NCI-H226 (cell line): ENCODE measurements at regions not wholly inside any gene's neighbourhood (a gene's known extent, or its start where the extent isn't known, plus 50 kb on each side); places are given as distances from the start of the nearest gene placed in this dataset.

Experiments
- DNase-seq: peaks from one replicate; pipeline ENCODE4 v3.0.0-alpha.2; 2015

DNA sequence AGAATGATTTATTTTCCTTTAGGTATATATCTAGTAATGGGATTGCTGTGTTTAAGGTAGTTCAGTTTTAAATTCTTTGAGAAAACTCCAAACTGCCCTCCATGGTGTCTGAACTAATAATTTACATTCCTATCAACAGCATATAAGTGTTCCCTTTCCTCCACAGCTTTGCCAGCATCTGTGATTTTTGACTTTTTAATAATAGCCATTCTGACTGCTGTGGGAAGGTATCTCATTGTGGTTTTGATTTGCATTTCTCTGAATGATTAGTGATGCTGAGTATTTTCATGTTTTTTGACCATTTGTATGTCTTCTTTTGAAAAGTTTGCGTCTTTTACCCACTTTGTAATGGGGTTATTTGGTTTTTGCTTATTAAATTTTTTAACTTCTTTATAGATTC lies 571.6 kb upstream of the CCDC54 start:
- DNase-seq: no peak

DNA sequence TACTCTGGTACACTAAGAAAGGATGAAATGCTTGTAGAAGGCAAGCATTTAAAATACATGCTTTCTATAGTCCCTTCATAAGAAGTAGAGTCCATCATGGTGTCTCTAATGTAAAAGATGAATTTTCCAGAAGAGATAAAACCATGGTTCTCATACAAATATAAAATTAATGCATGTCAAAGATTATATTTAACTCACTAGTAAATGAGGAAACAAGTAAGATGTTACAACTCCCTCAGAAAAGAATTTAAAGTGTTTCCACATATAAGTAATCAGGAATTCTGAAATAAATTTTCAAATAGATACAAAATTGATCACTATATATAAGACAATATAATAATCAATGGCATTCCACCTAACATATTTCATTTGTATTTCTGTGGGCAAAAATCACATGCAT lies 570.3 kb upstream of the CCDC54 start:
- no peak for DNase-seq

DNA sequence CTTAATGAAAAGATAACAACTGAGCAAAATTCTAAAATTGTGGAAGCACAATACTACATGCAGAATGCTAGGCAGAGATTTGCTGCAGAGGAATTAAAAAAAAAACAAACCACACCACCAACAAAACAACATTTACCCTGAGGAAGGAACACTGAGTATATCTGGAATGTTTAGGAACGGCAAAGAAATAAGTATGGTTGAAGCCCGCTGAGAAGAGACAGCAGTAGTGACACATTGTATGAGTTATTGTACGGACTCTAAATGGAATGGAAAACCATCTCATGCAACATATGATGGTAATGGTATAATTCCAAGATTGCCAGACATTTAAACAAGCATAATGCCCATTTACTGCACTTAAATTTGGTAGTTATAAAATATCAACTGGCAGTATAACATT lies 568.2 kb upstream of the CCDC54 start:
- DNase-seq: no peak

DNA sequence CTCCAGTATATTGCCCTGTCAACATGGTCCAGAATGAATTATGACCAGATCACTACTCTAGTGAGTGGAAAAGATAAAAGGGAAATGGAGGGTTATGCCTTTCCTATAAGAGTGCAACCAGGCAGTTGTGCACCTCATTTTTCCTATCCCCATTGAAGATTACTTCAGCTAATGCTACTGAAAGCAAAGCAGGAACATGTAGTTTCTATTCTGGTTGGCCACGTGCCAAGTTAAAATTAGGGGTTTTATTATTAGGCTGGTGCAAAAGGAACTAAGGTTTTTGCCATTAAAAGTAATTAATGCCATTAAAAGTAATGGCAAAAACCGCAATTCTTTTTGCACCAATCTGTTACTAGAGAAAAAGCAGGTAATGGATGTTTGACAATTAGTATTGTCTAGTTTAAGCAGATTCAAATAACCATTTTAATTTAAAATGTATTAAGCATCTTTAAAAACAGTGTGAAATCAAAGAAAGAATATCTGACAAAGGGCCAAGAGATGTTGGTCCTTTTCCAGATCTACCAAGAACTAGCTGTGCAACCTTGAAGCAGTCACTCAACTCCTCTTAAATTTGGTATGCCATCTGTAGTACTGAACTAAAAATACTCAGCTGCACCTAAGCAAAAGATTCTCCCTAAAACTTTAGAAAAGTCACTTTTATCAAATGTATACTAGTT lies 567.5 kb upstream of the CCDC54 start:
- DNase-seq: no peak

DNA sequence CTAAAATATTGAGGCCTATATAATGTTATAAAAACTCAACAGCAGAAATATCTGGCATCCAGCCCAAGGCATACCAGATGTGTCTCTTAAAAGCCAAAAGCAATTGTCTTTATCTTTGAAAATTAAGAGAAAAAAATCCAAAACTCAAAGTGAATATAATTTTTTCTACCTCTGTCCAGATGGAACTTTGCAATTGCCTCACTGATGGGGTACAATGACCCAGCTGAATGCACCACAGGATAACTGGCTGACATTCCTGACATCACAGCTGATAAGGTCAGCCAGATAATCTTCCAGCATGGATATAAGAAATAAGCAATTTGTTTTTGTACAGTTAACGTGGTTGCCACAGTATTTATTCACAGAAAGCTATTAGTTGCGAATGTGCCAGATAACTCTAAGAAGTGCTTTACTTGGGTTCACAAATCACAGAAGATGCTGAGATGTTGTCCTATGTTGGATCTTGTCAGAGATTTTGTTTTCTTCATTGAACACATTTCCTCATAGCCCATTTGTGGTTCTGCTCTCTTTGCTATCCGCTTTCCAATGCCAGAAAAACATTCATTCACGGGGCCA lies 566.9 kb upstream of the CCDC54 start:
- DNase-seq: no peak

DNA sequence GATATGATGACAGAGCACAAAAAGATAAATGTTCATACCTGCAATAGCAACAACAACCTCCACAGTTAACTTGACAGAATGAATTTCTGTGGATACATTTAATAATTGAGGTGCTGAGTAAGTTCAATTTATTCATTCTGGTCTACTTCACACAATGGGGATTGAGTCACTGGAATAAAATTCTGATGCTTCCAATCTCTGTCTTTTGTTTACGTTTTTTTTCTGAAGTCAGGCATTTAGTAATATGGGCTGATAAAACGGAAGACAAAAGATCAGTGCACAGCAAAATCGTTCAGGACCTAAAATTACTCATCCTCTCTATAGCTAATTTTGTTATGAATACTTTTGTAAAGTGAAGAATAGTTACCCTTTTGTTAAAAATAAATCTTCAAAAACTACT lies 565.9 kb upstream of the CCDC54 start:
- DNase-seq: peak; percentile 66

DNA sequence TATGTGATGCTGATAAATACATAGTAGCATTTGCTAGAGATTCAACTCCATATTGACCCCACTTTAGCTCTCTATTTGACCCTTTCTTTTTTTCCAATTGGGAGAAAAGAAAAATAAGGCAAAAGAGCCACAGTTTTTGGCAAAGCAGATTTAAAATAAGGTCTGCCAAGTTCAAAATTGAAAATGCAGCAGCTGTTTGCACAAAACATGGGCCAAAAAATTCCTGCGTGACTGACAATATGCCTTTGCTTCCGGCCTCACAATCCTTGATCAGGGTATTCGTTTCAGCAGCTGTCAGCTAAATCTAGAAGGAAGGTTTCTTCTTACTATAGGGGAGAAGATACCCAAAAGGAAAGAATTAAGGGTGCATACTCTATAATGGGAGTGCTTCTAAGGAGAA lies 563.5 kb upstream of the CCDC54 start:
- no peak for DNase-seq

DNA sequence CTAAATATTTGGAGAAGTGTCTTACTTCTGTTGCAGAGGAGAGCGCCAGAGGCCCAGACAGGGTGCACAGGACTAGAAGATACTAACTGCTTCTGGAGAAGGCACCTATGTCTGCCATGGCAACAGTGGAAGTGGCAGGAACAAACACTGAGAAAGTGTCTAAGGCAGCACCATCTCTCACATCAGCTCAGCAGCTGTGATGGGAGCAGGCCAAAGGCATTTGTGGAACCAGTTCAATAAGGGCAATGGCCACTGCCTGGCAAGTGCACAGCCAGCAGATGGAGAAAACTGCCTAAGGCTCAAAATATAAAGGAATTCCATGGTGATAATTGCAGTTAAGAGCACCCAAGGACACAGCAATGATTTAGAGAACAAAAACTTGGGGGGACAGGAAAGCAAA lies 563.0 kb upstream of the CCDC54 start:
- no peak for DNase-seq

DNA sequence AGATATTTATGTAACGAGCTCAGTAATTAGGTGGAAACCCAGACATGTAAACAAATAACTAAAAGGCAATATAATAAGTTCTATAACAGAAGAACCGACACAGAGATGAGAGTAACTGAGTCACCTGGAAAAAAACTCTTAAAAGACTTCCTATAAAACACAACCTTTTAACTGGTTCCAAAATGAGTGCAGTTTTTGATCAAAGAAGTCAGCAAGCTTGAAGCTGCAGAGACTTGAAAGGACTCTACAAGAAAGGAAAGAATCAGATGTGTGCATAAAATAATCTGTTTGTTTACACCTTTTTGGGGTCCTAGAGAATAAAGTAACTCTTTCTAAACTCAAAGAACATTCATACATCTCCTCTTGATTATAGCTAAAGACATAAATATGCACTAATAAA lies 560.4 kb upstream of the CCDC54 start:
- DNase-seq: no peak

DNA sequence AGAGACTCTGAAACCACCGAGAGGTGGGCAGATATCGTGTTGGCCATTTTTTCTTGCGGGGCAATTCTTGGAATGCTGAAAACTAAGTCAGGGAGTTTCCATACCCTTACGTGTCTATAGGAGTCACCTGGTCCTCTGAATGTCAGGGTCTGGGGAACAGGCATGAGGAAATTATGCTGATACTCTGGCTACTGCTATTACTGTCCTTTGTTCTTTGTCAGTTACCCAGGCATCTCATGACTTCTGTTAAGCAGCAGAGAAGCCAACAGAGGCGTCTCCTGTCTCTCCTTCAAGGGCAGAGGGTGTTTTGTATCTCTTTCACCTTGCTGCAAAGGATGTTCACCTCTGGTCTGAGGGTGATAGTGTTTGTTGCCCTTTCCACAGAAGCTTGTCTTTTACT lies 559.5 kb upstream of the CCDC54 start:
- DNase-seq: no peak

DNA sequence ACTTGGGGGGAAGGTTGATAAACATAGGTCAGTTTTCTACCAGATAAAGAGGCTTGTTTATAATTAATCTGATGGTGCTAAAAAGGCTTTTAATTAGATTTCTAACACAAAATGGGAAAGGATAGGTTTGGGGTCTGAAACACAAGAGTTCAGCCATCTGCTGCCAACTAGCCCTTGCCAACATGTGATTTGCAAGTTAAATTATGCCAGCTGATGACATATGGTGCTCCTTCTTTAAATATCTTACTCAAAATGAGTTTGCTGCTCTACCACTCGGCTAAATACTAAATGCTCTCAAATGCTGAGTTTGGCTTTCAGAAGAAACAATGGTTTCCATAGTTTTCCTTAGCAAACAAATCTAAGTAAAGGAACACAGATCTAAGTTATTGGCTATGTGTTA lies 557.8 kb upstream of the CCDC54 start:
- no peak for DNase-seq

DNA sequence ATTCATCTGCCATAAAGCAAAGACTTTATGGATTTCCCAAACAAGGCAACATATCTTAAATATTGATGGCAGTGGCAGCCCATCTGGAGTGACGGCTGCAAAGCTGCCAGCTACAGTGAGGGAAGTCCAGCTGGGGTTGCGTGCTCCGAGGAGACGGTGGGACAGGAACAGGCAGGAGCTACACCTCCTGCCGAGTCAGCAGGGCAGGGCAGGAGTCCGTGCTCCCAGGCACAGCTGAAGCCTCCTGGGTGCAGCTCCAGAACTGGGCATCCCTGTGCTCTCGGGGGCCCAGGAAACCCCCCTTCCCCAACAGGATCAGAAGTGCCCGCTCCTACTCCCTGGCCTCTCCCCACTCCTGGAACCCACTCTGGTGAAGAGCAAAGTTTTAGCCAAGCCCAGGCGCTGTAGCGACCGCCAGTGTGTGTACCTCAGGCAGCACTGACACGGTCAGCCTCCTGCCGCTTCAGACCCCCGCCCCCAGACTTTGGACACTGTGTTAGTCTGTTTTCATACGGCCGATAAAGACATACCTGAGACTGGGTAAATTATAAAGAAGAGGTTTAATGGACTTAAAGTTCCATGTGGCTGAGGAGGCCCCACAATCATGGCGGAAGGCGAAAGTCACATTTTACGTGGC lies 556.4 kb upstream of the CCDC54 start:
- DNase-seq: no peak

DNA sequence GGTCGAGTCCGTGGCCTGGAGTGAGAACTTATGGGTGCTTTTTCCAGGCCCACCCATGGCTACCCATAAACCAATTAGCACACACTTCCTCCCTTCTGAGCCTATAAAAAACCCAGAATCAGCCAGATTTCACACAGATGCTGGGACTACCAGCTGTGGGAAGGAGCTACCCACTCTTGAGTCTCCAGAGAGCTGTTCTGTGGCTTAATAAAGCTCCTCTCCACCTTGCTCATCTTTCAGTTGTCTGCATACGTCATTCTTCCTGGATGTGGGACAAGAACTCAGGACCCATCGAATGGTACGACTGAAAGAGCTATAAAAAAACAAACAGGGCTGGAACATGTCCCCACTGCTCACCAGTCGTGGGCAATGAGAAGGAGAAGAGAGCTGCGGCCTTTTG lies 555.4 kb upstream of the CCDC54 start:
- DNase-seq: no peak

DNA sequence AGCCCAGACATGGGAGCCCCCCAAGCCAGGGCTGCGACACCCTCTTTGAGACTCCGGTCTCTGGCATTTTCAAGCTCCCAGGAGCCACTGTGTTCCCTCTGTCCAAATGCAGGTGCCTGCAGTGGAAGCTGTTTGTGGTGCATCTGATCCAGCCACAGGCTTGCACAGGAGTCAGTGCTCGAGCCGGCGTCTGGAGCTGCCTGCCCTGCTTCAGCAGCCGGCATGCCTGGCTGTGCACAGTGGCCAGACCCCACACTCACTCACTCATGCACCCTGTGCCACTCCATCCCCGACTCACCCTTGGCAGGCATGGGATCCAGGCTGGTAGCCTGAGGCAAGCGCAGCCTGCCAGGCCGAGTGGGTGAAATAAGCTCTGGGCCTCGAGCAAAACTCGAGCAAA lies 555.0 kb upstream of the CCDC54 start:
- no peak for DNase-seq

DNA sequence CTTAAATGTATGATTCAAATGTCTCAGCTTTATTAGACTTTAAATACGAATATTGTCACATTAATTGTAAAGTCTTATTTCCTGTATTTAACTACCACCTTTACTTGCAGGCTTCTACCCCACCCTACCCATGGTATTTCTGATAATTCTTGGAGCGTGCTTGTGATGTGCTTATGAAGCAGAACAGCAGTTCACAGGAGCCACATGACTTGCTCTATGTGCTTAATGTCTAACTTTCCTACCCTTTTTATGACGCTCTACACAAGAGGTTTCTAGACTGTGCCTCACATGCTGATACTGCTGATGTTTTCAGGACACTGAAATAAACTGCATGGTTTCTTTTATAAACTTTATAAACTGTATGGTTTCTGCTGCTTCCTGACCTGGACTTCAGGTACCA lies 553.5 kb upstream of the CCDC54 start:
- no peak for DNase-seq

DNA sequence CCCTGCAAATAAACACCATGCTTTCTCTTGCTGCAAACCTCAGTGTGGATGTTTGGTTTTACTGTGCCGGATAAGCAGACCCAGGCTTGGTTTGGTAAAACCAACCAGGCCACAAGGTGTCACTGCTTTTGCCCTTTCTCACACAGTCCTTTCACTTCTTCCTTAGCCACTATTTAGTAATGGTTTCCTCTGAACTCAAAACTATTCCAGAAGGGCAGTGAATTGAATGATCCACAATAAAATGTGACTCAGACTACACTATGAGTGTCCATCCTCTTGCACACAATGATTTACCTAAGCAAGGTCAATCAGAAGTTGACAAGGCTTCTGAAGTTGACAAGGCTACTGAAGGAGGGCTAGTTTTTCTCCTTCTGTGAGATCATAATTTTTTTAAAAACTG lies 552.4 kb upstream of the CCDC54 start:
- no peak for DNase-seq

DNA sequence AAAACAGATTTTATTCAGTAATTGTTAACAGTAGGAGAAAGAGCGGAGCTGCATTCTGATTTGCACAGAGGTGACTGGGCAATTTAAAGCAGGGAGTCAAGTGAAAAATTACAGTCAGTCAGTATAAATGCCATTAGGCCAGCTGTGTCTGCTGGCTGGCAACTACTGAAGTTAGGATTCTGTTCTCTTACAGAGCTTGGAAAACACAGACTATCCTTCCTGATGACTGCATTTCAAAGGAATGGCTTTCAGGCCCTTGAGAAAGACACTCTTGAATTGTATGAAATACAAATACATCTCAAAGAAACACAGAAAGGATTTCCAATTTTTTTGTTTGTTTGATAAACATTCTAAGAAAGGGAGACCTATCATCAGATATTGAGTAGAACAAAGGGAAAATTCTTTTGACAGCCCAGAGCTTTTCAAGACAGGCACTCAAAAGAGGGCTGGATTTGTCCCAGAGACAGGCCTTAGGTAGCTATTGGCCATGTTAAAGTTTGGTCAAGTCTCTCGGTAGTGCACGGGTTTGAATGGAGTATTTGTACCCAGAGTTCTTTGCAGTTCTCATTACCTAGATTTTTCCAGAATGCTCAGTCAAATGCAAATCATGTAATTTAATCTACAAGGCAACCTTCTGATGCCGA lies 551.2 kb upstream of the CCDC54 start:
- DNase-seq: peak; percentile 61

DNA sequence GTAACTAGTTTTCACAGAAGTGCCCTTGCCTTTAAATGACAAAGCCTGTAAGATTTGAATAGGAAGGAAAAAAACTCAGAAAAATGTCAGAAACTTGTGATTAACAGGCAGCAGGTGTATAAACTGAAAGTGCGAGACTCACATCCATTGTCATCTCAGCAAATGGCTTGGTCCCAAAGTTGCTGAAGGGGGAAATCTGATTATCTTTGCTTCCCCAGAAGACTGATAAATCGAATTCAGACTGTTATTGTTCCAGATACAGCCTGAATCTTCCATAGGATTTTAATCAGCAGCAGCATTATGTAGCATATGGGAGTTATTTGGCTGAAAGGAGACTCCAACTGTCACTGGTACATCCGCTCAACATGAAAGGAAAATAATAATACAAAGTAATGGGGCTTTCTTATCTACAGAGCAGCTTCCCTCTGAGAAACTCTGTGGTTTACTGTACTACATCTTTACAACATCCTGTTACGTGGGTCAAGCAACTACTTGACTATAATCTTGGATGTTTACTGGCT lies 550.4 kb upstream of the CCDC54 start:
- DNase-seq: peak; percentile 52

DNA sequence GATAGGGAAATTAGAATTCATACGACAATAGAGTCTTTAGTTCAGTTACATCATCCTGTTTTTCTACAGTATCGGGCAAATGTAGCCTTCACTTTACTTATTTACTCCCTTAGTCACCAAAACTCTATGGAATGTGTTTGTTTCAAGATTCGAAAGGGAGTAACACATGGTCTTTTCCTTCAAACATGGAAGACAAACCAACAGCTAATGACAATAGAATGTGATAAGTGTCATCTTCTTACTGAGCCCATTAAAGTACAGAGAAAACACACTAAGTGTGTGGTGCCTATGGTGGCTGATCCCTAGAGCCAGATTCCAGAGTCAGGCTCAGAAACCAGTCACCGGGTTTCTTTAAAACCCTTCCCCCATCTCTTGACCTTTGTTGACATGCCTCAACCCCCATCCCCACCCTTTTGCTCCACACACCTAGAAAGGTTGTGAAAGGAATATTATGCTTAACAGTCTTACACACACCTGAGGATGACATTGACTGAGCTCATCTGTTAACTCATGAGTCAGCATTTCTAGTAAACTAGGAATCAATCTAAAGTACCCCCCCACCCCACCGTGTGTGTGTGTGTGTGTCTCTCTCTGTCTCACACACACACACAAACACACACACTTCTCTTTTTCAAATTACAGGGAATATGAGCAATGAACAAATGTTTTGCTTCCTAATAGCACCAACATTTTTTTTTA lies 549.6 kb upstream of the CCDC54 start:
- DNase-seq: no peak

DNA sequence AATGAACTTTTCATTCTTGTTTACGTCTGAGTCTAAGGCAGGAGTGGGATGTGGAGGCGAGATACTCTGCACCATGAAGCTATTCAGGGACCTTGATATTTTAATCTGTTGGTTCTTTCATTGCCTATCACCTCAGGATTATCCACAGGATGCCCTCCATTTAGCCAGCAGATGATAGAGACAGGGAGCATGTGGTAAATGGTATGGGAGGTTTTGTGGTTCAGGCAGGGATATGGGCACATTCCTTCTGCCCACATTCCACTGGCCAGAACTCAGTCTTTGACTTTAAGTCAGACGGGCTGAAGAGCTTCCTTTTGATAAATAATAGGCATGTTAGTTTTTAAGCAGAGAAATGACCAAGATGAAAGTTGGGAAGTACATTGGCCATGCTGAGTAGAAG lies 548.0 kb upstream of the CCDC54 start:
- peak; percentile 65 for DNase-seq

DNA sequence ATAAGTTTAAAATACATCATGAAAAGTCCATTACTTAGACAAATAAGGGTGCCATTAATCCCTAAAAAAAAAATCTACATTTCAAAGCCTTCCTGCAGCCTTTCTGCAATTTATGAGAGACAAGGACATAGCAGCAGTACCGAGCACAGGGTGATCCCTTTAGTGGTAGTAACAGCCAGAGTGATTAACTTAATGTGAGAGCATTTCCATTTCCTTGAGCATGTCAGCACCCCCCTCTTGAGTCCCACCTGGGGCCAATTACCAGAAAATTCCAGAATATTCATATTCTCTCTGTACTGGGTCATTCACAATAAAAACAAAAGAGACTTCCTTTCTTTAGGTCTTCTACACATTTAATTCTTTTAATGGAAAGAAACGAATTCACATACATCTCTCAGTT lies 546.9 kb upstream of the CCDC54 start:
- DNase-seq: no peak

DNA sequence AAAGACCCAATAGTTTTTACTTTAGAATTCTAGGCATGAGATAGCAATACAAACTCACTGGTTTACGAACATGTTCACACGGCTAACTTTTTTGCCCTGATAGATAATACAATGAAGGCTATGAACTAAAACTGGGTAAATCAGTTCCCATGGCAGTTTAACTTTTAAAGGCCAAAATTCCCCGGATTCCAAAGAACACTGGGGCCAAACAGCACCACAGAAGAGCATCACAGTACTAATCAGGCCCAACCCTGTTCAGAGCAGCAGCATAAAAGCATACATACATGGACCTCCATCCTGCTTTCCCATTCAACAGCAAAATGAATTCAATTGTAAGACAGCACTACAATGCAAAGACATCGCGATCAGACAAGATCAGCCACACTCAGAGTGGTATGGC lies 540.3 kb upstream of the CCDC54 start:
- DNase-seq: no peak

DNA sequence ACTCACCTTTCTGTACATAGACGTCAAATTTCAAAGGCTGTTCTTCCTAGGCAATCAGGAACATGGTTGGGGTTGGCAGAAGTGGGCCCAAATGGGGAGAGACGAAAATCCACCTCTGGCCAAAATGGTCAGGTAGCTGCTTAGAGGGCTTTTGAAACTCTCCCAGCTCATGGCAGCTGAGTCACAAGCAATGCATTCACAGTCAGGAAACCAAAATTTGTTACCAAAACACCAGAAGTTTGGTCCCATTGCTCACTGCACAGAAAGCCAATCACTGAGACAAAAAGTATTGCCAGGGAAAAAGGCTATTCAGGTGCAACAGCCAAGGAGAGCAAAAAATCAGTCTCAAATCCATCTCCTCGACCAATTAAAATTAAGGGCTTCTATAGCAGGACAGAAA lies 539.6 kb upstream of the CCDC54 start:
- DNase-seq: no peak
